ENCODE measurements at regions not wholly inside any gene's neighbourhood (a gene's known extent, or its start where the extent isn't known, plus 50 kb on each side); places are given as distances from the start of the nearest gene placed in this dataset.

GRCh38 chr5:173495225-173495904 is 121.1 kb downstream of the BOD1 start:
- H3K4me1 Mint-ChIP-seq (ENCODE audit: insufficient read depth, unreplicated experiment) = peaks cover 9% of the 10 kb centered on the region
- BruUV-seq (replicated peaks) = no TSS peak
- H3K27ac Mint-ChIP-seq (ENCODE audit: low read depth, unreplicated experiment) = no peak overlapping the region
- no peaks in the 10 kb centered on the region for H3K9me3 Mint-ChIP-seq (ENCODE audit: unreplicated experiment)
- H3K27me3 Mint-ChIP-seq (ENCODE audit: insufficient read depth, unreplicated experiment) = no peaks in the 10 kb centered on the region
- no peak for DNase-seq (ENCODE audit: unreplicated experiment)
- intact Hi-C loops (cut with micrococcal nuclease) = loop anchor here (1.0 to 2.0 kb wide), 2 partner anchors 167 to 201 kb away; partner anchors contain the start of gene STC2
- no peak overlapping the region for H3K4me3 Mint-ChIP-seq (ENCODE audit: unreplicated experiment)
- TF ChIP-seq CTCF (IDR thresholded peaks at IDR 0.05; ENCODE audit: unreplicated experiment) = no peak
- ChIA-PET CTCF (interaction anchor here (0.6 to 1.6 kb wide), 6 partner anchors 78 to 1408 kb away, joined by 3 to 6 read pairs (median 3); no protein-coding TSS in a partner anchor), POLR2A (no interaction called here)
- H3K36me3 Mint-ChIP-seq (ENCODE audit: insufficient read depth, unreplicated experiment) = peaks cover 6% of the 10 kb centered on the region

GRCh38 chr5:173494446-173494845 is 122.0 kb downstream of the BOD1 start:
- Mint-ChIP-seq H3K9me3 (ENCODE audit: unreplicated experiment) (no peaks in the 10 kb centered on the region), H3K4me3 (ENCODE audit: unreplicated experiment) (no peak overlapping the region), H3K4me1 (ENCODE audit: insufficient read depth, unreplicated experiment) (peaks cover 9% of the 10 kb centered on the region), H3K36me3 (ENCODE audit: insufficient read depth, unreplicated experiment) (peaks cover 6% of the 10 kb centered on the region), H3K27ac (ENCODE audit: low read depth, unreplicated experiment) (no peak overlapping the region), H3K27me3 (ENCODE audit: insufficient read depth, unreplicated experiment) (no peaks in the 10 kb centered on the region)
- BruUV-seq (replicated peaks) = no TSS peak
- no peak for DNase-seq (ENCODE audit: unreplicated experiment)
- intact Hi-C loops (cut with micrococcal nuclease) = loop anchor here (2.0 kb wide), 1 partner anchor 166 kb away; the partner anchor contains the start of gene STC2
- ChIA-PET CTCF (no interaction called here), POLR2A (interaction anchor here (0.7 kb wide), 1 partner anchor 74 kb away, joined by 3 read pairs; no protein-coding TSS in a partner anchor)
- TF ChIP-seq CTCF (IDR thresholded peaks at IDR 0.05; ENCODE audit: unreplicated experiment) = no peak

GRCh38 chr5:173493846-173494245 is 122.6 kb downstream of the BOD1 start:
- ChIA-PET CTCF (no interaction called here), POLR2A (interaction anchor here (0.7 to 1.1 kb wide), 2 partner anchors 12 to 73 kb away, joined by 3 read pairs; no protein-coding TSS in a partner anchor)
- no peaks in the 10 kb centered on the region for H3K27me3 Mint-ChIP-seq (ENCODE audit: insufficient read depth, unreplicated experiment)
- BruUV-seq (replicated peaks) = no TSS peak
- peaks cover 8% of the 10 kb centered on the region for H3K4me1 Mint-ChIP-seq (ENCODE audit: insufficient read depth, unreplicated experiment)
- H3K27ac Mint-ChIP-seq (ENCODE audit: low read depth, unreplicated experiment) = no peak overlapping the region
- TF ChIP-seq CTCF (IDR thresholded peaks at IDR 0.05; ENCODE audit: unreplicated experiment) = no peak
- DNase-seq (ENCODE audit: unreplicated experiment) = no peak
- H3K9me3 Mint-ChIP-seq (ENCODE audit: unreplicated experiment) = no peaks in the 10 kb centered on the region
- H3K36me3 Mint-ChIP-seq (ENCODE audit: insufficient read depth, unreplicated experiment) = peaks cover 6% of the 10 kb centered on the region
- no peak overlapping the region for H3K4me3 Mint-ChIP-seq (ENCODE audit: unreplicated experiment)
- intact Hi-C loops (cut with micrococcal nuclease) = loop anchor here (2.0 kb wide), 1 partner anchor 165 kb away; the partner anchor contains the start of gene STC2

GRCh38 chr5:173493040-173493439 is 123.4 kb downstream of the BOD1 start:
- no peak for TF ChIP-seq CTCF (IDR thresholded peaks at IDR 0.05; ENCODE audit: unreplicated experiment)
- no TSS peak for BruUV-seq (replicated peaks)
- Mint-ChIP-seq H3K4me1 (ENCODE audit: insufficient read depth, unreplicated experiment) (peaks cover under 1% of the 10 kb centered on the region), H3K9me3 (ENCODE audit: unreplicated experiment) (no peaks in the 10 kb centered on the region), H3K27ac (ENCODE audit: low read depth, unreplicated experiment) (no peak overlapping the region), H3K36me3 (ENCODE audit: insufficient read depth, unreplicated experiment) (peaks cover 6% of the 10 kb centered on the region), H3K27me3 (ENCODE audit: insufficient read depth, unreplicated experiment) (no peaks in the 10 kb centered on the region), H3K4me3 (ENCODE audit: unreplicated experiment) (no peak overlapping the region)
- no peak for DNase-seq (ENCODE audit: unreplicated experiment)
- ChIA-PET CTCF (interaction anchor here (0.6 kb wide), 1 partner anchor 511 kb away, joined by 3 read pairs; no protein-coding TSS in a partner anchor), POLR2A (interaction anchor here (1.1 kb wide), 1 partner anchor 13 kb away, joined by 3 read pairs; no protein-coding TSS in a partner anchor)
- intact Hi-C loops (cut with micrococcal nuclease) = no loop called here

Measured in MCF 10A (cell line).